ENCODE measurements at regions not wholly inside any gene's neighbourhood (a gene's known extent, or its start where the extent isn't known, plus 50 kb on each side); places are given as distances from the start of the nearest gene placed in this dataset.

DNA sequence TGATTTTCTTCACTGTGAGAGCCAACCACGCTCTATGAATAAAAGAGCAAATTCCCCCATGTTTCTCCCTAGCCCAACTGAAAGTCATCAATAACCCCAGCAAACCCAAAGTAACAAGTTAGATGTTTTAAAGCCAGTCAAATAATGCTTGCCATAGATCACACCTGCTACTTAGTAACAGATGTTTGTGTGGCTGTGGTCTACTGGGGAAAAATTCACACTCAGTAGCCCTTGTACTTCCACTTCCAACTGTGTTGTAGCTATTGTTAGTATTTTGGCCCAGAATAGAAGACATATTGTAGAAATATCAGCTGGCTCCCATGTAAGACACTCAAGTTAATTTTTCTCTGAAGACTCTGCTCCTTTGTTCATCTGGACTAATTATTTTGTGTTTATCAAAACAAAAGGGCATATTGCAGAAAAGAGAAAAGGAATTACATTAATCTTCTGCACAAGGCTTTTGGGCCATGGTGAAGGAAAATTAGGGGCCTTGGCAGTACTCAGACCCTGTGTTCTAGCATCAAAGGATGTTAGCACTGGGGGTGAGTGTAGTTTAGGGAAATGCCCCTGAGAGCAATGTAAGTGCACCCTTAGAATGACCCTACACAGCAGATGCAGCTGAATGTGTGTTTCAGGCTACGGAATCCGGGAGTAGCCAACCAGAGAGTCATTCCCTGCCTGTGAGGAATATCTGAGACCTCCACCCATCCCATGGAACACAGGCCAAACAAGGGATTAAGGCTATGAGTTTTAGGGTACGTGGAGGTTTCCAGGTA lies 521.9 kb downstream of the EPHA4 start:
- POLR2A ChIA-PET, result no interaction called here
- Histone ChIP-seq H3K9me3 (ENCODE audit: control insufficient read depth, insufficient read depth, low read depth, low read length) (no peaks in the 10 kb centered on the region), H3K4me3 (ENCODE audit: low read depth, low read length) (no peak overlapping the region), H3K36me3 (ENCODE audit: control insufficient read depth in 2 of 2, insufficient read depth in 1 of 2, low read length in 2 of 2) (no peaks in the 10 kb centered on the region), H3K27ac (ENCODE audit: extremely low read depth, low read depth, low read length) (no peak overlapping the region), H3K4me1 (ENCODE audit: control insufficient read depth, insufficient read depth, low read length) (no peaks in the 10 kb centered on the region)
- CTCF ChIA-PET, result no interaction called here
- TF ChIP-seq ZNF155 (tag by site-specific recombination; IDR thresholded peaks at IDR 0.05), result no peak
- TF ChIP-seq HOXA7 (CRISPR knock-in tag; IDR thresholded peaks at IDR 0.05; ENCODE audit: borderline replicate concordance), result no peak
- TF ChIP-seq ZFP3 (tag by site-specific recombination; IDR thresholded peaks at IDR 0.05; ENCODE audit: low read depth), result no peak
- TF ChIP-seq, protein P1, sequence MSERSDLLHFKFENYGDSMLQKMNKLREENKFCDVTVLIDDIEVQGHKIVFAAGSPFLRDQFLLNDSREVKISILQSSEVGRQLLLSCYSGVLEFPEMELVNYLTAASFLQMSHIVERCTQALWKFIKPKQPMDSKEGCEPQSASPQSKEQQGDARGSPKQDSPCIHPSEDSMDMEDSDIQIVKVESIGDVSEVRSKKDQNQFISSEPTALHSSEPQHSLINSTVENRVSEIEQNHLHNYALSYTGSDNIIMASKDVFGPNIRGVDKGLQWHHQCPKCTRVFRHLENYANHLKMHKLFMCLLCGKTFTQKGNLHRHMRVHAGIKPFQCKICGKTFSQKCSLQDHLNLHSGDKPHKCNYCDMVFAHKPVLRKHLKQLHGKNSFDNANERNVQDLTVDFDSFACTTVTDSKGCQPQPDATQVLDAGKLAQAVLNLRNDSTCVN (tag by site-specific recombination; optimal IDR thresholded peaks at IDR 0.05), result no peak
- TF ChIP-seq ZNF223 (tag by site-specific recombination; IDR thresholded peaks at IDR 0.05), result no peak
- TF ChIP-seq ZNF335 (tag by site-specific recombination; conservative IDR thresholded peaks at IDR 0.05), result no peak
- no peak for TF ChIP-seq ZNF514 (tag by site-specific recombination; IDR thresholded peaks at IDR 0.05)
- no peak for TF ChIP-seq ZNF350 (tag by site-specific recombination; IDR thresholded peaks at IDR 0.05)
- TF ChIP-seq ZBTB21 (tag by site-specific recombination; IDR thresholded peaks at IDR 0.05), result no peak
- TF ChIP-seq GLI2 (tag by site-specific recombination; IDR thresholded peaks at IDR 0.05; ENCODE audit: borderline replicate concordance, low read depth), result no peak

DNA sequence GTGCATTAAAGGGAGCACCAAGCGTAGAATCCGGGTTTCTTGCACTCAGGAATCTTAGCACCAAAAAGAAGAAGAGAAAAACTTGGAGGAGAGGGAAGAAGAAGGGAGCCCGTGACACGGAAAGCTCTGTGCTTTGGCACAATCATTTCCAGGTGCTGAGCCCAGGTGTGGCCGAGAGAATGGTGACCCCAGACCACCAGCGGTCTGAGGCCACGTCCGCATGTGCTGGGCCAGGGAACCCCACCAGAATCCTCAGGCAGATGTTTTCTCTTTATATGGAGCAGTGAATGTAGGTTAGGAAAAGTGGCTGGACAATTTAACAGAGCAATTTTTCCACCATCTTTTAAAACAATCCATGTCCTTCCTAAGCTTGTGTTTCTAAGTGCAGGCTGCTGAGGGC lies 520.9 kb downstream of the EPHA4 start:
- Histone ChIP-seq H3K9me3 (ENCODE audit: control insufficient read depth, insufficient read depth, low read depth, low read length) (no peaks in the 10 kb centered on the region), H3K4me3 (ENCODE audit: low read depth, low read length) (no peak overlapping the region), H3K27ac (ENCODE audit: extremely low read depth, low read depth, low read length) (no peak overlapping the region), H3K4me1 (ENCODE audit: control insufficient read depth, insufficient read depth, low read length) (no peaks in the 10 kb centered on the region), H3K36me3 (ENCODE audit: control insufficient read depth in 2 of 2, insufficient read depth in 1 of 2, low read length in 2 of 2) (no peaks in the 10 kb centered on the region)
- TF ChIP-seq ZNF184 (tag by site-specific recombination; IDR thresholded peaks at IDR 0.05) (no peak), ZNF560 (tag by site-specific recombination; IDR thresholded peaks at IDR 0.05; ENCODE audit: borderline replicate concordance) (no peak), ZNF677 (tag by site-specific recombination; IDR thresholded peaks at IDR 0.05) (no peak), ZNF433 (tag by site-specific recombination; IDR thresholded peaks at IDR 0.05; ENCODE audit: low read depth) (no peak), ZNF555 (tag by site-specific recombination; conservative IDR thresholded peaks at IDR 0.05) (no peak), ZEB2 (tag by site-specific recombination; IDR thresholded peaks at IDR 0.05) (no peak), ZNF23 (tag by site-specific recombination; IDR thresholded peaks at IDR 0.05; ENCODE audit: borderline replicate concordance) (no peak), ZXDB (tag by site-specific recombination; IDR thresholded peaks at IDR 0.05) (no peak), ZNF791 (tag by site-specific recombination; IDR thresholded peaks at IDR 0.05) (no peak), ZNF776 (tag by site-specific recombination; IDR thresholded peaks at IDR 0.05; ENCODE audit: borderline replicate concordance) (no peak), ZNF558 (tag by site-specific recombination; IDR thresholded peaks at IDR 0.05) (no peak), ZNF354C (tag by site-specific recombination; IDR thresholded peaks at IDR 0.05; ENCODE audit: borderline replicate concordance, low read depth) (no peak)
- TF ChIP-seq, protein P2, sequence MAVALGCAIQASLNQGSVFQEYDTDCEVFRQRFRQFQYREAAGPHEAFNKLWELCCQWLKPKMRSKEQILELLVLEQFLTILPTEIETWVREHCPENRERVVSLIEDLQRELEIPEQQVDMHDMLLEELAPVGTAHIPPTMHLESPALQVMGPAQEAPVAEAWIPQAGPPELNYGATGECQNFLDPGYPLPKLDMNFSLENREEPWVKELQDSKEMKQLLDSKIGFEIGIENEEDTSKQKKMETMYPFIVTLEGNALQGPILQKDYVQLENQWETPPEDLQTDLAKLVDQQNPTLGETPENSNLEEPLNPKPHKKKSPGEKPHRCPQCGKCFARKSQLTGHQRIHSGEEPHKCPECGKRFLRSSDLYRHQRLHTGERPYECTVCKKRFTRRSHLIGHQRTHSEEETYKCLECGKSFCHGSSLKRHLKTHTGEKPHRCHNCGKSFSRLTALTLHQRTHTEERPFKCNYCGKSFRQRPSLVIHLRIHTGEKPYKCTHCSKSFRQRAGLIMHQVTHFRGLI (tag by site-specific recombination; IDR thresholded peaks at IDR 0.05), result no peak
- TF ChIP-seq, protein P3, sequence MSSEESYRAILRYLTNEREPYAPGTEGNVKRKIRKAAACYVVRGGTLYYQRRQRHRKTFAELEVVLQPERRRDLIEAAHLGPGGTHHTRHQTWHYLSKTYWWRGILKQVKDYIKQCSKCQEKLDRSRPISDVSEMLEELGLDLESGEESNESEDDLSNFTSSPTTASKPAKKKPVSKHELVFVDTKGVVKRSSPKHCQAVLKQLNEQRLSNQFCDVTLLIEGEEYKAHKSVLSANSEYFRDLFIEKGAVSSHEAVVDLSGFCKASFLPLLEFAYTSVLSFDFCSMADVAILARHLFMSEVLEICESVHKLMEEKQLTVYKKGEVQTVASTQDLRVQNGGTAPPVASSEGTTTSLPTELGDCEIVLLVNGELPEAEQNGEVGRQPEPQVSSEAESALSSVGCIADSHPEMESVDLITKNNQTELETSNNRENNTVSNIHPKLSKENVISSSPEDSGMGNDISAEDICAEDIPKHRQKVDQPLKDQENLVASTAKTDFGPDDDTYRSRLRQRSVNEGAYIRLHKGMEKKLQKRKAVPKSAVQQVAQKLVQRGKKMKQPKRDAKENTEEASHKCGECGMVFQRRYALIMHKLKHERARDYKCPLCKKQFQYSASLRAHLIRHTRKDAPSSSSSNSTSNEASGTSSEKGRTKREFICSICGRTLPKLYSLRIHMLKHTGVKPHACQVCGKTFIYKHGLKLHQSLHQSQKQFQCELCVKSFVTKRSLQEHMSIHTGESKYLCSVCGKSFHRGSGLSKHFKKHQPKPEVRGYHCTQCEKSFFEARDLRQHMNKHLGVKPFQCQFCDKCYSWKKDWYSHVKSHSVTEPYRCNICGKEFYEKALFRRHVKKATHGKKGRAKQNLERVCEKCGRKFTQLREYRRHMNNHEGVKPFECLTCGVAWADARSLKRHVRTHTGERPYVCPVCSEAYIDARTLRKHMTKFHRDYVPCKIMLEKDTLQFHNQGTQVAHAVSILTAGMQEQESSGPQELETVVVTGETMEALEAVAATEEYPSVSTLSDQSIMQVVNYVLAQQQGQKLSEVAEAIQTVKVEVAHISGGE (tag by site-specific recombination; conservative IDR thresholded peaks at IDR 0.05; ENCODE audit: low read depth), result no peak
- ChIA-PET CTCF (no interaction called here), POLR2A (no interaction called here)
